ENCODE measurements at regions not wholly inside any gene's neighbourhood (a gene's known extent, or its start where the extent isn't known, plus 50 kb on each side); places are given as distances from the start of the nearest gene placed in this dataset.
"Not testable (repeated sequence)": the region's sequence is repeated elsewhere in the genome, so short reads cannot be mapped to it uniquely, and the experiment has no call there.

GRCh38 chr16:32947336-32947735 is 246.7 kb upstream of the TP53TG3C start:
- not testable (repeated sequence) for H3K27ac Mint-ChIP-seq; DNase-seq; H3K4me3 Mint-ChIP-seq; H3K27me3 Mint-ChIP-seq (ENCODE audit: insufficient read depth); H3K36me3 Mint-ChIP-seq (ENCODE audit: low read depth); H3K4me1 Mint-ChIP-seq (ENCODE audit: low read depth); H3K9me3 Mint-ChIP-seq

- H3K27ac Mint-ChIP-seq; H3K27me3 Mint-ChIP-seq (ENCODE audit: insufficient read depth); H3K36me3 Mint-ChIP-seq (ENCODE audit: low read depth); DNase-seq; H3K9me3 Mint-ChIP-seq; H3K4me3 Mint-ChIP-seq; H3K4me1 Mint-ChIP-seq (ENCODE audit: low read depth): not testable (repeated sequence)
Measured at GRCh38 chr16:32946041-32946560, 247.9 kb upstream of the TP53TG3C start.

DNA sequence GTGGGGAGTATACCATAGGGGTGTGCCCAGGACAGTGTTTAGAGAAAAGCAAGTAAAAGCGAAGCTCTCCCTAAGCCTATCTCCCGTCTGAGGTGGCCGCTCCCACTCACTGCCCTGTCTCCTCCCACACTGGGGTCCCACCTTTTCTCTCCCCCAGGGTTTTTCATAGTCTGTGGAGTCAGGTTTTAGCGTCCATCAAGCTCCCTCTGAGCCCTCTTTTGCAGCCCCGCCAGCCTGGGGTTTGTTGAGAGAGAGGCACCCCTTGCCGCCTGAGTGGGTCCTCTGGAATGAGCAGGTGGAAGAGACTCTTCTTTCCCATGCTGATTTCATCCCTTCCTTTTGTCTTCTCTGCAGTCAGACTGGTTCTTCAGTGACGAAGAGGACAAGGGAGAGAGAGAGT is 248.7 kb upstream of the TP53TG3C start:
- not testable (repeated sequence) for H3K9me3 Mint-ChIP-seq; H3K27me3 Mint-ChIP-seq (ENCODE audit: insufficient read depth); H3K27ac Mint-ChIP-seq; H3K4me1 Mint-ChIP-seq (ENCODE audit: low read depth); H3K36me3 Mint-ChIP-seq (ENCODE audit: low read depth); DNase-seq; H3K4me3 Mint-ChIP-seq

DNA sequence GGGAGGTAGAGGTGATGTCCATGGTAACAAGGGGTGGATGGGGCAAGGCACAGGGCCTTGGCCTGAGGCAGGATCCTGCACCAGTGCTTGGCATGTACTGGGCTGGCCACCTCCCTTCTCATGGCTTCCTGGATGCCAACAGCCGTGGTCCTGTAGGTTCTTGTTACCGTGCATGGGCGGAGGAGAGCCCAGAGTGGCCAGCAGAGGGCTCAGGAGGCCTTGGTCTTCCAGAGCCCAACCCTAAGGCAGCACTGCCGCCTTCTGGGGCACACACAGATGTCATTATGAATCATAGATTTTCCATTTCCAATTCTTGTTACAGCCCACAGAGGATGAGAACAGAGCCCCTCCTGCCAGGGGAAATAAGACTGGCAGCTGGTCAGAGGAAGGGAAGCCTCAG is 254.2 kb upstream of the TP53TG3C start:
- not testable (repeated sequence) for H3K9me3 Mint-ChIP-seq; H3K36me3 Mint-ChIP-seq (ENCODE audit: low read depth); DNase-seq; H3K27ac Mint-ChIP-seq; H3K4me3 Mint-ChIP-seq; H3K27me3 Mint-ChIP-seq (ENCODE audit: insufficient read depth); H3K4me1 Mint-ChIP-seq (ENCODE audit: low read depth)

DNA sequence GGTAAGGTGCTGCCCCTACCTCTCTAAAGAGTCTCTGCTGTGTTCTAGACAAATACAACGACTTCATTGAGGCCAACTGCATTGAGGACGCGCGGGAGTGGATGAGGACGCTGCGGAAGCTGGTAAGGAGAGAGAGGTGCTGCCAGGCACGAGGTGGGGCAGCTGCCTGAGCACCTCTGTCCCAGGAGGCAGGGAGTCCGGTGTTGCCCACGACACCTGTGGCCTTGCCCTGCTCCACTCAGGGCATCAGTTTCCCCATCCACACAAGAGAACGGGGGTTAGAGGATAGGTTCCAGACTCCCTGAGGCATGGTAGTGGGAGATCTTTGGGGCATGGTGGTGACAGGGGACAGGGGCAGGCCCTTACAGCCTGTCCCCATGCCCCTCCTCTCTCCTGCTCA is 256.1 kb upstream of the TP53TG3C start:
- DNase-seq; H3K4me3 Mint-ChIP-seq; H3K9me3 Mint-ChIP-seq; H3K27me3 Mint-ChIP-seq (ENCODE audit: insufficient read depth); H3K4me1 Mint-ChIP-seq (ENCODE audit: low read depth); H3K36me3 Mint-ChIP-seq (ENCODE audit: low read depth); H3K27ac Mint-ChIP-seq: not testable (repeated sequence)

DNA sequence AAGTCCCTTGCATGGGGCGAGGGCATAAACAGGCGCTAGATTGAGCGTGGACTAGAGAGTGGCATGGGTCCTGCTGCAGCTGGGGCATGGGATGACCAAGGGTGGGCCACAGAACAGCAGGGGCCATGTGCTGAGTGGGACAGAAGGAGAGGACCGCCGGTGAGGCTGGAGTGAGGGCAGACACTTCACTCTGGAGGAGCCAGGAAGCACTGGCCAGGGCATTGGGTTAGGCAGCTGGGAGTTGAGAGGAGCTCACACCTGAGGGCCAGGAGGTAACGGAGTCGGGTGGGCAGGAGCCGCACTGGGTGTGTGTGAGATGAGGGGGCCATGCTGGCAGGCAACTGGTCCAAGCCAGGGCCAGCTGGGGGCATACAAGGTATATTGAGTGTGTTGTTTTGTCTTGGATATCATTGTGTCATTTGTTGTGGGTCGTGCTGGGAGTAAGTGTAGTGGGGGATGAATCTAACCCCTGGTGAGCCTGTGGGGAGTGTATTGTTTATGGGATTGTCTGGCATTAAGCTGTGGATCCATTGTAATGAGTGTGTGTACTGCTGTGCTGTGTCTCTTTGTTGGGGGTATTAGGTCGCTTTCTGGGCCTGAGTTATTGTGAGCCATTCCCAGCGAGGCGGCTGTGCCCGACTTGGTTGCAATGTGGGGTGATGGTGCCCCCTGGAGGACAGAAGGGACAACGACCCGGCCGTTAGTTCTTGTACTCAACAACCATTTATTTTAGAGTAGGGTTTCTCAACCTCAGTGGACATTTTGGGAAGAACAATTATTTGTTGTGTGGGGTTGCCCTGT is 256.5 kb upstream of the TP53TG3 start:
- H3K27ac Mint-ChIP-seq; H3K36me3 Mint-ChIP-seq (ENCODE audit: low read depth); H3K4me3 Mint-ChIP-seq; H3K27me3 Mint-ChIP-seq (ENCODE audit: insufficient read depth); DNase-seq; H3K9me3 Mint-ChIP-seq; H3K4me1 Mint-ChIP-seq (ENCODE audit: low read depth): not testable (repeated sequence)

DNA sequence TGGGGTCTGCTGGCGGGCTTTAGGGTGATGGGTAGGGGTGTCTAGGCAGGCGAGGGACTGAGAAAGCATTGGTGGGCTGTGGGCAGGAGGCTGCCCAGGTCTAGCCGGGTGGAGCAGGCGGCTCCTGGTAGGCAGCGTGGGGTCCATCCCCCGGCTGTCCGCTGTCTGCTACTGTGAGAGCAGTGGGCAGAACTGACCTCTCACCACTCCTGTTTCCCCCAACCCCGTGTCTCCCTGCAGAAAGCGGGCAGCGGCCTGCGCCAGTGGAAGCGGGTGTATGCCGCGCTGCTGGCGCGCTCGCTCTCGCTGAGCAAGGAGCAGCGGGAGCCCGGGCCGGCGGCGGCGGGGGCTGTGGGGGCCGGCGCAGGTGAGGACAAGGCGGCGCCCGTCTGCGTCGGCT is 249.2 kb upstream of the TP53TG3 start:
- H3K4me3 Mint-ChIP-seq; H3K27me3 Mint-ChIP-seq (ENCODE audit: insufficient read depth); DNase-seq; H3K36me3 Mint-ChIP-seq (ENCODE audit: low read depth); H3K27ac Mint-ChIP-seq; H3K4me1 Mint-ChIP-seq (ENCODE audit: low read depth); H3K9me3 Mint-ChIP-seq: not testable (repeated sequence)

DNA sequence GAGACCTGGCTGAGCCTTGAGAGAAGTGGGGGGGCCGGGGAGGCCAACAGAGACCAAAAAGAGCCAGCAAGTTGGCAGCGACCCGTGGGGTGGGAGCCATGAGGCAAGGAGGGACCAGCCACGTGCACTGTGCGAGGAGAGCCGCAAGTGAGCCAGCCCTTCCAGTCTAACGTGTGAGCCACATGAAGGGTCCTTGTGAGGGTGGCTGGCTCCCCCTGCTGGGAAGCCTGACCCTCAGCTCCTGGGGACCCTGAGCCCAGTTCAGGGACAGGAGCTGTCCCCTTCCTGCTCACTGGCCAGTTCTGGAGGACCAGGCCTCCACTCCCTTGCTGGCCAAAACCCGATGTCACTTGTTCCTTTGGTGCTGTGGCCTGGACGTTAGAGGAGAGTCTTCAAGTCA is 246.6 kb upstream of the TP53TG3 start:
- H3K36me3 Mint-ChIP-seq (ENCODE audit: low read depth); H3K27me3 Mint-ChIP-seq (ENCODE audit: insufficient read depth); DNase-seq; H3K9me3 Mint-ChIP-seq; H3K27ac Mint-ChIP-seq; H3K4me1 Mint-ChIP-seq (ENCODE audit: low read depth); H3K4me3 Mint-ChIP-seq: not testable (repeated sequence)

GRCh38 chr16:32915346-32915745 is 239.4 kb upstream of the TP53TG3 start:
- DNase-seq; H3K27me3 Mint-ChIP-seq (ENCODE audit: insufficient read depth); H3K27ac Mint-ChIP-seq; H3K4me3 Mint-ChIP-seq; H3K36me3 Mint-ChIP-seq (ENCODE audit: low read depth); H3K4me1 Mint-ChIP-seq (ENCODE audit: low read depth); H3K9me3 Mint-ChIP-seq: not testable (repeated sequence)
- TF ChIP-seq, protein P1, sequence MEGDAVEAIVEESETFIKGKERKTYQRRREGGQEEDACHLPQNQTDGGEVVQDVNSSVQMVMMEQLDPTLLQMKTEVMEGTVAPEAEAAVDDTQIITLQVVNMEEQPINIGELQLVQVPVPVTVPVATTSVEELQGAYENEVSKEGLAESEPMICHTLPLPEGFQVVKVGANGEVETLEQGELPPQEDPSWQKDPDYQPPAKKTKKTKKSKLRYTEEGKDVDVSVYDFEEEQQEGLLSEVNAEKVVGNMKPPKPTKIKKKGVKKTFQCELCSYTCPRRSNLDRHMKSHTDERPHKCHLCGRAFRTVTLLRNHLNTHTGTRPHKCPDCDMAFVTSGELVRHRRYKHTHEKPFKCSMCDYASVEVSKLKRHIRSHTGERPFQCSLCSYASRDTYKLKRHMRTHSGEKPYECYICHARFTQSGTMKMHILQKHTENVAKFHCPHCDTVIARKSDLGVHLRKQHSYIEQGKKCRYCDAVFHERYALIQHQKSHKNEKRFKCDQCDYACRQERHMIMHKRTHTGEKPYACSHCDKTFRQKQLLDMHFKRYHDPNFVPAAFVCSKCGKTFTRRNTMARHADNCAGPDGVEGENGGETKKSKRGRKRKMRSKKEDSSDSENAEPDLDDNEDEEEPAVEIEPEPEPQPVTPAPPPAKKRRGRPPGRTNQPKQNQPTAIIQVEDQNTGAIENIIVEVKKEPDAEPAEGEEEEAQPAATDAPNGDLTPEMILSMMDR (IDR thresholded peaks at IDR 0.05) = peak; percentile 12; the same call in 1 of the 2 replicates

DNA sequence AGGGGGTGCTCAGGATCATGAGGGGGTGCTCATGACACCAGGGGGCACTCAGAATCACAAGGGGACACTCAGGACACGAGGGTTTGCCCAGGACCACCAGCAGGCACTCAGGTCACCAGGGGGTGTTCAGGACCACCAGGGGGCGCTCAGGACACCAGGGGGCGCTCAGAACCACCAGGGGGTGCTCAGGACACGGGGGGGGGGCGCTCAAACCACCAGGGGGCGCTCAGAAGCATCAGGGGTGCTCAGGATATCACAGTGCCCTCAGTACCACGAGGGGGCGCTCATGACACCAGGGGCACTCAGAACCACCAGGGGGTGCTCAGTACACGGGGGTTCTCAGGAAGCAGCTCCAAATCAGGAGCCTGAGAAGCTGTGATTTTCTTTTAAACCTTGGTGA is 221.8 kb upstream of the TP53TG3 start:
- DNase-seq; H3K36me3 Mint-ChIP-seq (ENCODE audit: low read depth); H3K4me1 Mint-ChIP-seq (ENCODE audit: low read depth); H3K27ac Mint-ChIP-seq; H3K9me3 Mint-ChIP-seq; H3K27me3 Mint-ChIP-seq (ENCODE audit: insufficient read depth); H3K4me3 Mint-ChIP-seq: not testable (repeated sequence)

- not testable (repeated sequence) for H3K27ac Mint-ChIP-seq; H3K27me3 Mint-ChIP-seq (ENCODE audit: insufficient read depth); H3K4me1 Mint-ChIP-seq (ENCODE audit: low read depth); H3K4me3 Mint-ChIP-seq; DNase-seq; H3K9me3 Mint-ChIP-seq; H3K36me3 Mint-ChIP-seq (ENCODE audit: low read depth)
Measured at GRCh38 chr16:32885392-32885791, 209.4 kb upstream of the TP53TG3 start.

GRCh38 chr16:32884556-32884955 is 208.6 kb upstream of the TP53TG3 start:
- DNase-seq; H3K27ac Mint-ChIP-seq; H3K36me3 Mint-ChIP-seq (ENCODE audit: low read depth); H3K4me3 Mint-ChIP-seq; H3K4me1 Mint-ChIP-seq (ENCODE audit: low read depth); H3K27me3 Mint-ChIP-seq (ENCODE audit: insufficient read depth); H3K9me3 Mint-ChIP-seq: not testable (repeated sequence)

DNA sequence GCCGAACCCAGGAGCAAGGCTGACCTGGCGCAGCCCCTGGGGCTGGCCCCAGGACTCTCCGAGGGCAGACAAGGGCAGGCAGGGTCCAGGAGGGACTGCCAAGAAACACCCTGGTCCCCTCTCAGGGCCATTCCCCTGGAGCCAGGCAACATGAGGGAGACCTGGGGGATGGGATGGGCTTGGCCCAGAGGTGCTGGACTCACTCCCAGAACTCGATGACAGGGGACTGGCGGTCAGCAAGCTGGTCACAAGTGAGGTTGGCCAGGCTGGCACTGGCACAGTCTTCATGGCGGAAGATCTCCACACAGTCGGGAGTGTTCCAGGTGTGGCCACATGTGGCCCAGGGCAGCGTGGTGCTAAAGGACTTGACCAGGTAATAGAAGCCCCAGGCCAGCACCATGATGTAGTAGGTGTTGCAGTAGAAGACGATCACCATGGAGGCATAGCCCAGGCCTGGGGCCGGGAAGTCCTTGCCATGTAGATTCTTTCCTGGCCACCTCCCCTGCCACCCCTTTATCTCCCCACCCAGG is 206.4 kb upstream of the TP53TG3 start:
- H3K4me3 Mint-ChIP-seq; H3K27ac Mint-ChIP-seq; H3K4me1 Mint-ChIP-seq (ENCODE audit: low read depth); H3K9me3 Mint-ChIP-seq; H3K27me3 Mint-ChIP-seq (ENCODE audit: insufficient read depth); H3K36me3 Mint-ChIP-seq (ENCODE audit: low read depth); DNase-seq: not testable (repeated sequence)
